GM21529 (cell line): ENCODE measurements at regions not wholly inside any gene's neighbourhood (a gene's known extent, or its start where the extent isn't known, plus 50 kb on each side); places are given as distances from the start of the nearest gene placed in this dataset.
"Not testable (repeated sequence)": the region's sequence is repeated elsewhere in the genome, so short reads cannot be mapped to it uniquely, and the experiment has no call there.

Experiments
- ATAC-seq: cut with Tn5 transposase; IDR thresholded peaks from one replicate; pipeline ENCODE4 v1.9.1; 2021; ENCODE audit not compliant: unreplicated experiment

GRCh38 chr5:99187611-99188010 is 258.8 kb upstream of the CHD1 start:
- ATAC-seq, result no peak

GRCh38 chr5:99179206-99179605 is 250.4 kb upstream of the CHD1 start:
- ATAC-seq, result no peak

GRCh38 chr5:99177796-99178195 is 249.0 kb upstream of the CHD1 start:
- no peak for ATAC-seq

DNA sequence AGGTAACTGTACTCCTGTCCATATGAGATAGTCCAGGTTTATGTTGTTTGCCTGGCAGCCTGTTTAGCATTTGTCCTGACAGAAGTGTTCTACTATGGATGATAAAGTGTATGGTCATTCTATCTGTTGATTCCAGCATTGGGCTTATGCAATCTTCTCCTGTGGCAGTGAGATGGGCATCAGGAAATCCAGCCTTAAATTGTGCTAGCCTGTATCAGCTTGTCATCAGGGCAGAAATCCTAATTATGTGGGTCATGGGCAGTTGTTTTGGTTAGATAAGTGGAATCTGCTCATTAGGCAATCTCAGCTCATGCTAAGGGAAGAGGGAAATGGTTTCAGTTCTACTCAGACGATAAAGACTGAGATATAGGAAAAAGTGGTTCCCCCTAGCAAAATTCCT is 247.4 kb upstream of the CHD1 start:
- no peak for ATAC-seq

DNA sequence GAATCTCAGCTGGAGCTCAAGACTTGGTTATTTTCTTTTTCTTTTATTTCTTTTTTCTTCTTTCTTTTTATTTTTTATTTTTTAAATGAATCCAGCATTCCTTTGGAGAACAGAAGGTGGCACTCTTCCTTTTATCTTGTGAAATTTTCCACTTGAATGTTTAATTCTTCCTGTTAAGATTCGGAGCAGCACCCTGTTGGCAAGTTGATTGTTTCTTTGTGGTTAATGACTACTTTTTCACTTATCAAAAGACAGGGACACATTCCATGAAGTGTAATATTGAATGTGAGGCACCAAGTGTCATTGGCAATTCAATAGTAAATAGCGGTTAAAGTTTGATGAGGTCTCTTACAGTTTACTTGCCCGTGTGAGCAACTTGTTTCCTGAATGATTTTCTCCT is 240.5 kb upstream of the CHD1 start:
- no peak for ATAC-seq

GRCh38 chr5:99161538-99161937 is 232.7 kb upstream of the CHD1 start:
- not testable (repeated sequence) for ATAC-seq

DNA sequence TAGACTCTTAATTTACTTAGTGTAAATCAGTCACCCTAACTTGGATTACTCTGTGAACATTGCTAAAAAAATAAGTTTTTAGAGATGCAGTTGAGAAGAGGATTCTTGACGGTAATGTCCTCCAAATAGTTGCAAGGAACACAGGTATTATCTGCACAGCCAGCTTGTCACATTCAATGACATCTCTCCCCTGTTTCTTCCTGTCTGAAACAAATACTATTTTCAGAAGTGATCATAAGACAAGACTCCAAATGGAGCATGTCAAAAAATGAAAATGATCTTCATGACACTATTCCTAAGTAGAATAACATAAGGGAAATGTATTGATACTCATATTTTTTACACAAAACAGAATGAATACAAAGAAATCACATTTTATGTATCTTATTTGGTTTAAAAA is 227.9 kb upstream of the CHD1 start:
- no peak for ATAC-seq

DNA sequence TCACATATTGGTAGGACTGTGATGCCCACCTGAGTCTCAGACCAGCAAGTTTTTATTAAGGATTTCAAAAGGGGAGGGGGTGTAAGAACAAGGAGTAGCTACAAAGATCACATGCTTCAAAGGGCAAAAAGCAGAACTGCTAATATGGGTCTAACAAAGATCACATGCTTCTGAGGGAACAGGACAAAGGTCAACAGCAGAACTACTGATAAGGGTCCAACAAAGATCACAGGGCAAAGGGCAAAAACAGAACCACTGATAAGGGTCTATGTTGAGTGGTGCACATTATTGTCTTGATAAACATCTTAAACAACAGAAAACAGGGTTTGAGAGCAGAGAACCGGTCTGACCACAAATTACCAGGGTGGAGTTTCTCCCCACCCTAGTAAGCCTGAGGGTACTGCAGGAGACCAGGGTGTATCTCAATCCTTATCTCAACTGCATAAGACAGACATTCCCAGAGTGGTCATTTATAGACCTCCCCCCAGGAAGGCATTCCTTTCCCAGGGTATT is 214.5 kb upstream of the CHD1 start:
- ATAC-seq, result not testable (repeated sequence)

GRCh38 chr5:99141534-99142128 is 212.8 kb upstream of the CHD1 start:
- ATAC-seq, result no peak

GRCh38 chr5:99138911-99139310 is 210.1 kb upstream of the CHD1 start:
- ATAC-seq, result no peak

GRCh38 chr5:99133921-99134320 is 205.1 kb upstream of the CHD1 start:
- no peak for ATAC-seq

DNA sequence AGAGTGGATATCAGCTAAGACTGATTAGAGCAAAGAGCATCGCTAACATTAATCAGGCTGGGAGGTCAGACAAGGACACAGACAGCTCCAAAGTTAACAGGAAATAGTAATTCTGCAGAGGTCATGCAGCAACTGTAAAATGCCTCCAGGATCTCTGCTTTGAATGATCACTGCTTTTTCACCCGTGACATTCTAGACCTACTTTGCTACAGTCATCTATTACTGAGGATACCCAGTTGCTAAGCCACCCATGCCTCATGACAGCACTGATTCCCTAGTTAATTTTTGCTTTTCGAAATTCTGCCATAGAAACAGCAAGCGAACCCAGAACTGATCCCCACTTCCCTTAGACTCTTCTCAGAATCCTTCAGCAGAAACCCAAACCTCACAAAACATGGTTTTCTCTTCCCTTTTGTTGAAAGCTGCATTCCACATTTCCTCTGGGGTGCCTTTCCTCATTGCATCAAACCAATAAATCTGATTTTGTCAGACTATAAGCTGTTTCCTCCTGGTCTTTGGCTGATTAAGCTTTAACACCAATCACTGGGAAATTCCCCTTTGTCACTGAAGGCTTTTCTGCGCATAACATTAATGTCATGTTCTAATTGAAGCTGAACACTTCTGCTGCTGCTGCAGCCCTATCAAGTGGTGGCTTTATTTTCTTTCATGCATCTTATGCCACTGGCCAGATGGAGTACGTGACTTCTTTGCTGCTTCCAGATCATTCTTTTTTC is 201.1 kb upstream of the CHD1 start:
- no peak for ATAC-seq

GRCh38 chr5:99122976-99123375 is 194.2 kb upstream of the CHD1 start:
- no peak for ATAC-seq

DNA sequence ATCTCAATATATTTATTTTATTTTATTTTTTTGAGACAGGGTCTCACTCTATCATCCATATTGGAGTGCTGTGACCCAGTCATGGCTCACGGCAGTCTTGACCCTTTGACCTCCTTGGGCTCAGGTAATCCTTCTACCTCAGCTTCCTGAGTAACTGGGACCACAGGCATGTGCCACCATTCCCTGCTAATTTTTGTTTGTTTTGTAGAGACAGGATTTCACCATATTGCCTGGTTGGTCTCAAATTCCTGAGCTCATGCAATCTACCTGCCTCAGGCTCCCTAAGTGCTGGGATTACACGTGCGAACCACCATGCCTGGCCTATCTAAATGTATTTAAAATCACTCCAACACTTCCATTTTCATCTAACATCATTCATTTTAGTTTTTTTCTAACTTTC is 190.5 kb upstream of the CHD1 start:
- no peak for ATAC-seq

GRCh38 chr5:99116526-99116925 is 187.7 kb upstream of the CHD1 start:
- ATAC-seq, result no peak

GRCh38 chr5:99109894-99110293 is 181.1 kb upstream of the CHD1 start:
- ATAC-seq, result no peak

DNA sequence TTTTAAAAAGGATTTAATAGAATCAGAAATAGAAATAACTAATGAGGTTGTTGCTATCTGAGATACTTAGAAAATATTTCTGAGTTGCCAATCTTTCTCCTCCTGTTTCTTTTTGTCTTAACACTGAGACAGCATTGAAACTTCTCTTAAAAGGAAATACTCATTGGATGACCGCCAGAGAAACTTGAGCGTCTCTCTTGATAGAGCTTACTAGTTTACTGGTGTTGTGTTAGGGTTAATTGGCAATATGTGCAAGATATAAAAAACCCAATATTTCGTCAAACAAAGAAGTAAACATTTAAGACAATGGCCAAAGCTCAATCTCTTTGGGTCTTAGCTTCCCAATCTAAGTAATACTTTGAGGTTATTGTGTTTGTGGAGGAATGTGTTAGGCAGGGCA is 176.4 kb upstream of the CHD1 start:
- ATAC-seq, result no peak

GRCh38 chr5:99104538-99105132 is 175.8 kb upstream of the CHD1 start:
- ATAC-seq, result no peak

DNA sequence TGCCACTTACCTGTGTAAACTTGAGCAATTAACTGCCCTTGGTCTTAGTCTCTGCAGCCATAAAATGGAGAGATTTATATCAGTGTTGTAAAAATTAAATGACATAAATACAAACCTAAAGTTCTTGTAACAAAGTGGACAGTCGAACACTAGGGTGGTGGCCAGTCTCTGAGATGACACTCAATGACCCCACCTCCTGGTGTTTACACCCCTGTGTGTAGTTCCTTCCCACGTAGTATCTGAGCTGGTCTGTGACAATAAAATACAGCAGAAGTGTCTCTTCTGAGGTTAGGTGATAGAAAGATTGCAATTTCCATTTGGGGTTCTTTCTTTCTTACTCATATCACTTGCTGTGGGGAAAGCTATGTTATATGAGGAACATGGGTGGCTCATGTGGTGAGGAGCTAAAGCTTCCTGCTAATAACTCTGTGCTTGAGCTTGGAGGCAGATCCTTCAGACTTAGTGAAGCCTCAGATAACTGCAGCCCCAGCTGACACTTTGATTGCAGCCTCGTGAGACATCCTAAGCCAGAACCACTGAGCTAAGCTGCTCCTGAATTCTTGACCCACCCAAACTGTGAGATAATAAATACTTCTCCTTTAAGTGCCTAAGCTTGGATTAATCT is 173.4 kb upstream of the CHD1 start:
- no peak for ATAC-seq

GRCh38 chr5:99099691-99100090 is 170.9 kb upstream of the CHD1 start:
- no peak for ATAC-seq

DNA sequence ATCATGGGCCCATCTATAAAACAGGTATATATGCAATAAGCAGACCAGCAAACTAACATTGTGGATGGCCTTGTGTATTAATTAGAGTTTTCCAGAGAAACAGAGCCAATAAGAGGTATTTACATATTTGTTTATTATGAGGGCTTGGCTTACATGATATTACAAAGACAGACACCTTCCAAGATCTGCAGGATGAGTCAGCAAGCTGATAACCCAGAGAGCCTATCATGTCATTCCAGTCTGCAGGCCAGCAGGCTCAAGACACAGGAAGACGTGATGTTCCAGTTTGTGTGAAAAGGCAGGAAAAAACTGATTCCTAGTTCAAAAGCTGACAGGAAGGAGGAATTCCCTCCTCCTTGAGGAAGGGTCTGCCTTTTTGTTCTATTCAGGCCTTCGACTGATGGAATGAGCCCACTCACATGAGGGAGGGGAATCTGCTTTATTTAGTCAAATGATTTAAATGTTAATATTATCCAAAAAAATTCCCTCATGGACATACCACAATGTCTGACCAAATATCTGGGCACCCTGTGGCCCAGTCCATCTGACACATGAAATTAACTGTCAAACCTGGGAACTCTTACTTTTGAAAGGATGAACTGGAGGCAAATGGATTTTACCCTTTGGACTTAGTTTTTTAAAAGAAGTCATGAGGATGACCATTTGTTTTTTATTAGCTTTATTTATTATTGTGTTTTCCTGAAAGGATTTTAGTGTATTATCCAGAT is 161.2 kb upstream of the CHD1 start:
- no peak for ATAC-seq
